Naive thymus-derived CD4-positive, alpha-beta T cell (primary cell): ENCODE measurements at regions not wholly inside any gene's neighbourhood (a gene's known extent, or its start where the extent isn't known, plus 50 kb on each side); places are given as distances from the start of the nearest gene placed in this dataset.

Experiments used
- ATAC-seq: fragments of 150-1000 bp; cut with Tn5 transposase; 2 replicates; pipeline ENCODE4 v1.10.0; 2021; ENCODE audit warnings: mild to moderate bottlenecking, moderate library complexity
- CTCF ChIA-PET: fragments of 350-600 bp; sonication (Branson Sonifier 250); formaldehyde crosslinking; loops from one replicate; lab custom pipeline; 2021; ENCODE audit warnings: antibody characterized with exemption; lab: Charles Lee
- POLR2A ChIA-PET: fragments of 350-600 bp; sonication (Branson Sonifier 250); formaldehyde crosslinking; loops from one replicate; lab custom pipeline; 2021; ENCODE audit warnings: antibody characterized with exemption, inconsistent platforms; lab: Charles Lee
- DNase-seq, 9 donors: peaks; one replicate each; pipeline versions ENCODE4 v3.0.0 to v3.0.0-alpha.2; 2020 to 2022; ENCODE audit warnings: mixed read lengths in 1 of 9
- H3K27ac ChIP-seq: one replicate; pipeline ENCODE4 v1.7.0; 2013; ENCODE audit warnings: mild to moderate bottlenecking, low read depth, low read length, moderate library complexity
- H3K27me3 ChIP-seq, 2 donors: one replicate each; pipeline ENCODE4 v1.7.0; 2013; ENCODE audit warnings: low read length in 2 of 2, mild to moderate bottlenecking in 2 of 2, moderate library complexity in 2 of 2; ENCODE audit not compliant: control insufficient read depth in 2 of 2, insufficient read depth in 2 of 2
- H3K36me3 ChIP-seq, 3 experiments: 1 replicate in 2 of 3; 2 replicates in 1 of 3; pipeline ENCODE4 v1.7.0; 2013; ENCODE audit warnings: low read length in 3 of 3, mild to moderate bottlenecking in 3 of 3, moderate library complexity in 1 of 3; ENCODE audit not compliant: insufficient read depth in 3 of 3, control insufficient read depth in 2 of 3
- H3K4me1 ChIP-seq, 2 donors: one replicate each; pipeline ENCODE4 v1.7.0; 2013; ENCODE audit warnings: low read length in 2 of 2, mild to moderate bottlenecking in 2 of 2, moderate library complexity in 1 of 2; ENCODE audit not compliant: control insufficient read depth in 2 of 2, insufficient read depth in 2 of 2
- H3K4me3 ChIP-seq: 2 replicates; pipeline ENCODE4 v1.7.0; 2013; ENCODE audit warnings: mild to moderate bottlenecking, low read length
- H3K9me3 ChIP-seq, 3 experiments: 1 replicate in 2 of 3; 2 replicates in 1 of 3; pipeline ENCODE4 v1.7.0; 2013; ENCODE audit warnings: low read length in 3 of 3; ENCODE audit not compliant: control insufficient read depth in 2 of 3
- H3K27ac Mint-ChIP-seq, 9 donors: one replicate each; pipeline ENCODE4 v1.8.0; 2020 to 2022; ENCODE audit warnings: mixed read lengths in 9 of 9, mild to moderate bottlenecking in 8 of 9, moderate library complexity in 5 of 9, inconsistent platforms in 2 of 9
- H3K27me3 Mint-ChIP-seq, 5 donors: one replicate each; pipeline ENCODE4 v1.8.0; 2021 to 2022; ENCODE audit warnings: mixed read lengths in 5 of 5, mild to moderate bottlenecking in 1 of 5
- H3K36me3 Mint-ChIP-seq, 5 donors: one replicate each; pipeline ENCODE4 v1.8.0; 2020 to 2022; ENCODE audit warnings: mixed read lengths in 5 of 5, mild to moderate bottlenecking in 3 of 5, inconsistent platforms in 1 of 5
- H3K4me1 Mint-ChIP-seq, 7 donors: one replicate each; pipeline ENCODE4 v1.8.0; 2020 to 2022; ENCODE audit warnings: mixed read lengths in 7 of 7, mild to moderate bottlenecking in 3 of 7, inconsistent platforms in 1 of 7
- H3K4me3 Mint-ChIP-seq, 10 donors: one replicate each; pipeline ENCODE4 v1.8.0; 2020 to 2022; ENCODE audit warnings: mild to moderate bottlenecking in 10 of 10, mixed read lengths in 10 of 10, moderate library complexity in 6 of 10, inconsistent platforms in 2 of 10
- H3K9me3 Mint-ChIP-seq, 11 donors: one replicate each; pipeline ENCODE4 v1.8.0; 2020 to 2022; ENCODE audit warnings: mixed read lengths in 11 of 11, mild to moderate bottlenecking in 4 of 11, inconsistent platforms in 1 of 11, moderate library complexity in 1 of 11
- intact Hi-C, 2 donors: fragments of 100-400 bp; cut with micrococcal nuclease; formaldehyde crosslinking; loops; one replicate each; pipeline ENCODE4 v1.15.1; 2023

GRCh38 chrX:116239944-116240840, 69.6 kb downstream of the AGTR2 start:
- ChIA-PET POLR2A (no interaction called here), CTCF (no interaction called here)
- no peaks in the 10 kb centered on the region for H3K36me3 Mint-ChIP-seq
- no peak overlapping the region for H3K4me3 Mint-ChIP-seq
- H3K9me3 Mint-ChIP-seq = peaks cover 0 to 6% (median 0%) of the 10 kb centered on the region in 11 donors
- DNase-seq = no peak
- Histone ChIP-seq H3K9me3 (no peaks in the 10 kb centered on the region), H3K36me3 (no peaks in the 10 kb centered on the region), H3K4me3 (no peak overlapping the region), H3K27ac (no peak overlapping the region), H3K4me1 (no peaks in the 10 kb centered on the region), H3K27me3 (no peaks in the 10 kb centered on the region)
- intact Hi-C loops = no loop called here
- ATAC-seq = no peak
- no peak overlapping the region for H3K27ac Mint-ChIP-seq
- H3K4me1 Mint-ChIP-seq = no peaks in the 10 kb centered on the region
- no peaks in the 10 kb centered on the region for H3K27me3 Mint-ChIP-seq

- Mint-ChIP-seq H3K4me3 (no peak overlapping the region), H3K27me3 (no peaks in the 10 kb centered on the region), H3K4me1 (no peaks in the 10 kb centered on the region), H3K36me3 (no peaks in the 10 kb centered on the region), H3K27ac (no peak overlapping the region), H3K9me3 (peaks cover 0 to 6% (median 0%) of the 10 kb centered on the region in 11 donors)
- ChIA-PET POLR2A (no interaction called here), CTCF (no interaction called here)
- no peaks in the 10 kb centered on the region for H3K27me3 ChIP-seq
- no peak overlapping the region for H3K27ac ChIP-seq
- no peaks in the 10 kb centered on the region for H3K4me1 ChIP-seq
- intact Hi-C loops = no loop called here
- no peak overlapping the region for H3K4me3 ChIP-seq
- ATAC-seq = no peak
- no peaks in the 10 kb centered on the region for H3K9me3 ChIP-seq
- H3K36me3 ChIP-seq = no peaks in the 10 kb centered on the region
- no peak for DNase-seq
Measured at GRCh38 chrX:116241001-116241400, 70.5 kb downstream of the AGTR2 start.

GRCh38 chrX:116243039-116243438, 72.5 kb downstream of the AGTR2 start:
- Histone ChIP-seq H3K4me1 (no peaks in the 10 kb centered on the region), H3K9me3 (no peaks in the 10 kb centered on the region), H3K4me3 (no peak overlapping the region), H3K36me3 (no peaks in the 10 kb centered on the region), H3K27me3 (no peaks in the 10 kb centered on the region), H3K27ac (no peak overlapping the region)
- H3K9me3 Mint-ChIP-seq = peaks cover 0 to 10% (median 0%) of the 10 kb centered on the region in 11 donors
- intact Hi-C loops = no loop called here
- no peak overlapping the region for H3K27ac Mint-ChIP-seq
- H3K4me1 Mint-ChIP-seq = no peaks in the 10 kb centered on the region
- ATAC-seq (no peak), DNase-seq (no peak)
- no peaks in the 10 kb centered on the region for H3K36me3 Mint-ChIP-seq
- H3K4me3 Mint-ChIP-seq = no peak overlapping the region
- no peaks in the 10 kb centered on the region for H3K27me3 Mint-ChIP-seq
- ChIA-PET CTCF (no interaction called here), POLR2A (no interaction called here)

DNA sequence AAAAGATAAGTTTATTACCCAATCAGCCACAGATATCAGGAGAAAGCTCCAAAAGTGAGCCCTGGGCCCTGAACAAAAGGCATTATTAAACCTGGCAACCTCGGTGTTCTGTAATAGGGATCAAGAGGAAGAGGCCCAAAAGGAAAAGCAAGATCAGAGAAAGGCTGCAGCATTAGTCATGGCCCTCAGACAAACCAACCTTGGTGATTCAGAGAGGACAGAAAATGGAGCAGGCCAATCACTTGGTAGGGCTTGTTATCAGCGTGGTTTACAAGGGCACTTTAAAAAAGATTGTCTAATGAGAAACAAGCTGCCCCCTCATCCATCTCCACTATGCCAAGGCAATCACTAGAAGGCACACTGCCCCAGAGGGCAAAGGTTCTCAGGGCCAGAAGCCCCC, 75.7 kb downstream of the AGTR2 start:
- POLR2A ChIA-PET = no interaction called here
- Mint-ChIP-seq H3K27me3 (no peaks in the 10 kb centered on the region), H3K4me1 (no peaks in the 10 kb centered on the region), H3K27ac (no peak overlapping the region), H3K4me3 (no peak overlapping the region), H3K9me3 (peaks cover 0 to 14% (median 6%) of the 10 kb centered on the region in 11 donors), H3K36me3 (no peaks in the 10 kb centered on the region)
- intact Hi-C loops = no loop called here
- Histone ChIP-seq H3K4me1 (no peaks in the 10 kb centered on the region), H3K36me3 (no peaks in the 10 kb centered on the region), H3K27ac (no peak overlapping the region), H3K9me3 (no peaks in the 10 kb centered on the region), H3K27me3 (no peaks in the 10 kb centered on the region), H3K4me3 (no peak overlapping the region)
- ATAC-seq = no peak
- CTCF ChIA-PET = no interaction called here
- DNase-seq = no peak

DNA sequence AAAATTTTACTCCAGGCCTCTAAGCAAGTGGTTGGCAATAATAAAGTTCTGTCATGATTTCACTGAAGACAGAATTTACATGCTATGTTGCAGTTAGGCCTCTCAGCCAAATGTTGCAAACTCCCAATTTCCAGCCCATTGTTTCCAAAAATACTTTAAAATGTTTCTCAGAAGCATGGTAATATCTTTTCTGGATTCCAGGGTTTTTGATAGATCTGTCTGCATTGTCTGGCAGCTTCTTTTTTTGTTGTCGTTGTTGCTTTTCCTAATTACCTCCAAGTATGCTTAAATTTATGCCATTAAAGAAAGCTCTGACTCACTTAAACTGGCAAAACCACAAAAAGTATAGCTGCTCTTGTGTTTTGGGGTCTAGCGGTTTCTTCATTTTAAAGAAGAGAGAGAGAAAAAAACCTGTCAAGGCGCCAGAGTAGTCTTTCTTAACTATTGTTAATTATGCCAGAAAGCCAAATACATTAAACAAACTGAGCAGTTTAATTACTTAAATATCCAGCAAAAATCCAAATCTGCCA, 97.0 kb downstream of the AGTR2 start:
- Mint-ChIP-seq H3K4me3 (no peak overlapping the region), H3K27me3 (no peaks in the 10 kb centered on the region), H3K36me3 (no peaks in the 10 kb centered on the region), H3K4me1 (no peaks in the 10 kb centered on the region), H3K9me3 (peaks cover 0 to 4% (median 0%) of the 10 kb centered on the region in 11 donors), H3K27ac (no peak overlapping the region)
- Histone ChIP-seq H3K27me3 (no peaks in the 10 kb centered on the region), H3K4me1 (no peaks in the 10 kb centered on the region), H3K27ac (no peak overlapping the region), H3K9me3 (no peaks in the 10 kb centered on the region), H3K4me3 (no peak overlapping the region), H3K36me3 (no peaks in the 10 kb centered on the region)
- ATAC-seq = no peak
- POLR2A ChIA-PET = no interaction called here
- no peak for DNase-seq
- intact Hi-C loops = no loop called here
- CTCF ChIA-PET = no interaction called here

- H3K36me3 Mint-ChIP-seq = no peaks in the 10 kb centered on the region
- intact Hi-C loops = no loop called here
- ATAC-seq = no peak
- no peaks in the 10 kb centered on the region for H3K4me1 Mint-ChIP-seq
- ChIA-PET POLR2A (no interaction called here), CTCF (no interaction called here)
- H3K27ac Mint-ChIP-seq = no peak overlapping the region
- H3K27me3 ChIP-seq = no peaks in the 10 kb centered on the region
- no peak overlapping the region for H3K4me3 ChIP-seq
- H3K27ac ChIP-seq = no peak overlapping the region
- no peak overlapping the region for H3K4me3 Mint-ChIP-seq
- H3K9me3 Mint-ChIP-seq = peaks cover 0 to 7% (median 0%) of the 10 kb centered on the region in 11 donors
- no peaks in the 10 kb centered on the region for H3K27me3 Mint-ChIP-seq
- DNase-seq = no peak
- H3K4me1 ChIP-seq = no peaks in the 10 kb centered on the region
- no peaks in the 10 kb centered on the region for H3K9me3 ChIP-seq
- no peaks in the 10 kb centered on the region for H3K36me3 ChIP-seq
Measured at GRCh38 chrX:116272322-116272721, 101.8 kb downstream of the AGTR2 start.

GRCh38 chrX:116272861-116273260, 102.3 kb downstream of the AGTR2 start:
- POLR2A ChIA-PET = no interaction called here
- H3K9me3 Mint-ChIP-seq = peaks cover 0 to 7% (median 0%) of the 10 kb centered on the region in 11 donors

More at GRCh38 chrX:116272861-116273260, 102.3 kb downstream of the AGTR2 start:
- Mint-ChIP-seq H3K4me3 (no peak overlapping the region), H3K4me1 (no peaks in the 10 kb centered on the region), H3K27me3 (no peaks in the 10 kb centered on the region), H3K36me3 (no peaks in the 10 kb centered on the region), H3K27ac (no peak overlapping the region)
- CTCF ChIA-PET = no interaction called here
- DNase-seq (no peak), ATAC-seq (no peak)
- intact Hi-C loops = no loop called here
- H3K36me3 ChIP-seq = no peaks in the 10 kb centered on the region
- H3K27ac ChIP-seq = no peak overlapping the region
- no peaks in the 10 kb centered on the region for H3K4me1 ChIP-seq
- H3K9me3 ChIP-seq = no peaks in the 10 kb centered on the region
- H3K27me3 ChIP-seq = no peaks in the 10 kb centered on the region
- no peak overlapping the region for H3K4me3 ChIP-seq
